D721Med (cell line): ENCODE measurements at regions not wholly inside any gene's neighbourhood (a gene's known extent, or its start where the extent isn't known, plus 50 kb on each side); places are given as distances from the start of the nearest gene placed in this dataset.

ENCODE experiments used
- DNase-seq: peaks from one replicate; pipeline ENCODE4 v3.0.0; 2011; ENCODE audit warnings: low spot score; ENCODE audit not compliant: insufficient read length
- FAIRE-seq: peaks from 2 replicates; lab custom pipeline; 2011; peaks lifted over from hg19 to GRCh38; lab: Jason Lieb, UNC
- TF ChIP-seq, protein P1 (sequence below): IDR thresholded peaks from 2 replicates; pipeline ENCODE4 v1.5.1; 2012; ENCODE audit warnings: mild to moderate bottlenecking, control low read depth; ENCODE audit not compliant: insufficient read depth; ENCODE audit errors: missing control alignments

DNA sequence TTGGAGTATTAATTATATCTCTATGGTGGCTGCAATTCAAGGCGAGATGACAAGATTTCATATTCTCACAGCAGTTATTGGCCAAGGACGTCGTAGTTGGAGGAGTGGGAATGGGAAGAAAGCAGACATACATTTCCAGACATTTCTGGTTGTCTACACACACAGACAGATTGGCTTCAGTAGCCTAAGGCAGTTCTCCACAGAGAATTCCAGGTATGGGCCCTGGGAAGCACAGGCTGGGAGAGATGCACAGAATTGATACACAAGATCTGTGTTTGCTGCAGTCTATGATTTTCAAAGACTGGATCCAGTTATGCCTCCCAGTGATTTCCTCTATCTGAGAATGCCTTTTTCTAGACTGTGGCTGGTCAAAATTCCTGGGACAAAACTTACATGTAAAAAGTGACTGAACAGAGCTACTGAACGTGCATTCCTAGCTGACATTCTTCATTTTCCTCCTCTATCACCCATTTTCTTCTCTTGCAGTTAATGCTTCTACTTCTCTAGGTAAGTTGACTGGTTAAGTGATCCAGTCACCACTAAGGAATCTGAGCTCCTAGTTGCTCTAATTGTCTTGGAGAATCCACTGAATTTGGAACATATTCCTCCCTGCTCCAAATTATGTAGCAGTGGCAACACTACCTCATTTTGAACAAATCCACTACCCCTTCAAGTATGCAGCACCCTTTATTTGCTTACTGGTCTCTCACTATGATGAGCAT lies 386.7 kb upstream of the CDH7 start:
- DNase-seq (no peak), FAIRE-seq (no peak)
- TF ChIP-seq, protein P1, sequence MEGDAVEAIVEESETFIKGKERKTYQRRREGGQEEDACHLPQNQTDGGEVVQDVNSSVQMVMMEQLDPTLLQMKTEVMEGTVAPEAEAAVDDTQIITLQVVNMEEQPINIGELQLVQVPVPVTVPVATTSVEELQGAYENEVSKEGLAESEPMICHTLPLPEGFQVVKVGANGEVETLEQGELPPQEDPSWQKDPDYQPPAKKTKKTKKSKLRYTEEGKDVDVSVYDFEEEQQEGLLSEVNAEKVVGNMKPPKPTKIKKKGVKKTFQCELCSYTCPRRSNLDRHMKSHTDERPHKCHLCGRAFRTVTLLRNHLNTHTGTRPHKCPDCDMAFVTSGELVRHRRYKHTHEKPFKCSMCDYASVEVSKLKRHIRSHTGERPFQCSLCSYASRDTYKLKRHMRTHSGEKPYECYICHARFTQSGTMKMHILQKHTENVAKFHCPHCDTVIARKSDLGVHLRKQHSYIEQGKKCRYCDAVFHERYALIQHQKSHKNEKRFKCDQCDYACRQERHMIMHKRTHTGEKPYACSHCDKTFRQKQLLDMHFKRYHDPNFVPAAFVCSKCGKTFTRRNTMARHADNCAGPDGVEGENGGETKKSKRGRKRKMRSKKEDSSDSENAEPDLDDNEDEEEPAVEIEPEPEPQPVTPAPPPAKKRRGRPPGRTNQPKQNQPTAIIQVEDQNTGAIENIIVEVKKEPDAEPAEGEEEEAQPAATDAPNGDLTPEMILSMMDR = no peak

DNA sequence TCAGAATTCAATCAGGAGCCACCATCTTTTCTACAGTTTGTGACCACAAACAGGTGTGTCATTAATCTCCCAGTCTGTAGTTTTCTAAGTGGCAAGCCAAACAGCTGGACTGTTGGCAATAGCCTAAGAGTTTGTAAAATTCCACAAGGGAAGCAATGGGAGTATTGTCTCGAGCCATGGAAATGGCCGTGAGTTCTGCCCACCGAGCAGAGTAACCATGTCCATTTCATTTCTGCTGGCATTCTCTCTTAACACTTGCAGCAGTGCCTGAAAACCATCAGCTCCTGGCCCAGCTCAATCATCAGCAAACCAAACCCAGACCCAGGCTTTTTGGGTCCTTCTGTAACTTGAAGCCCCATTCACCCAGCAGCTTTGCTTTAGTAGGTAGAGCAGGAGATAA lies 387.8 kb upstream of the CDH7 start:
- FAIRE-seq = peak; percentile 94

DNA sequence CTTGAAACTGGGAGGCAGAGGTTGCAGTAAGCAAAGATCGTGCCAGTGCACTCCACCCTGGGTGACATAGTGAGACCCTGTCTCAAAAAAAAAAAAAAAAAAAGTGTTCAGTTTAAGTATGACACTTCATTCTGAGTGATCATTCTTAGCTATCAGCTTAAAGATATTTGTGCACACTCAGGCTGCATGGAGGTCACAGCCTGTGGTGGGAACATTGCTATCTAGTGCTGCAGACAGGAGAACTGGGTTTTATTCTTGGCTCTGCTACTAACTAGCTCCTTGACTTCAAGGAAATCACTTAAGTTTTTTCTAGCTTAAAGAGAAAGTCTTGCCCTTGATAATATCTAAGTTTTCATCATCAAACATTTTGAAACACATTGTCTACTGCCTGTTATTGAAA lies 391.3 kb upstream of the CDH7 start:
- FAIRE-seq (no peak), DNase-seq (no peak)
- TF ChIP-seq, protein P1 = no peak

More for the DNA sequence above, 387.8 kb upstream of the CDH7 start:
- TF ChIP-seq, protein P1 = no peak
- DNase-seq = no peak

DNA sequence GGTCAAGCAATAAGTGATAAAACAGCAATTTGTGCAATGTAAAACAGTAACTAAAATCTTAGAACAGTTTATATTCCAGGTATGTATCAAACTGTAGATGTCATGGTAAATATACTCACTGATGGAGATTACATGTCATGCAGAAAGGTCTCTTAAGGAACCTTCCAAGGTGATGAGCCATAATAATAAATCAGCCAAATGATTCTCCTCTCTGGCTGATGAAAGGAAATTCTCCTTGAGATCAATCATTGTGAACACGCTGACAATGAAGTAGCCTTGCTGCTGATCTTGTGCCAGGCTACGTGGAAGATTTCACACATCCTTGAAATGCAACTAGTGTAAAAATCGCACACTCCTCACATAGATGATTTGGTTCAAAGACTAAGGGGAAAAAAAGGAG lies 392.5 kb upstream of the CDH7 start:
- no peak for DNase-seq
- peak; percentile 100 for FAIRE-seq
- TF ChIP-seq, protein P1 = no peak

DNA sequence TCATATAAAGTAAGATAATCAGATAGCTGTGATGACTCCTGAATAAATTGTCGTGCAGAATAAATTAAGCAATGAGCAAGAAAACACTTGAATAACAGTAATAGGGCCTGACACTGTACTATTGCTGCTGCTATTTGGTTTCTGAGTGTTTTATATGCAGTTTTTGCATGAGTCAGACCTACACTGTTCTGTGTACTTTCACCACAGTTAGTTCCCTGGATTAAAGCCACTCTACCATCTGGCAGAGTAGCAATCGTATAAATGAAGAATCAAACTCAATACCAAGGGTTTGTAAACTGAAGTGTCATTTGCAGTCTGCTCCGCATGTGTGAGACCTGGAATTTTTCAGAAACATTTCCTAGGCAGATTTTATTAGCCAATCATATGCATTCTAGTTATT lies 398.6 kb upstream of the CDH7 start:
- TF ChIP-seq, protein P1 = no peak
- FAIRE-seq (peak; percentile 100), DNase-seq (no peak)

DNA sequence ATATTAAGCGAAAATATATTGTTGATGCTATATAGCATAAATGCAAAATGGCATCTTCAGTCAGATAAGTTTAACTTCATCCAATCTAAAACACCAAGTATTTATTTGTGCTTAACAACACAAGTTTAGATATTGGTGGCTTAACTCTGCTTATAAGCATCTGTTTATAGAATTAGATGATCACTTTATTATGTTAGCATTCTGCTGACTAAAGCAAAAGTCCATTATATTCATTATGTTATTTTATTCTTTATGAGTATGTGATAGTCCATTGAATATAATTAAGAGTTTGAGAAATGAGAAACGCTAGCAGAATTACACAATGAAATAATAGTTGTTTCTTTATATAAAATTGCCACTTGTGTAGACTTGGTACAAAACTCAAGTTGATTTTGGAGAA lies 401.2 kb upstream of the CDH7 start:
- FAIRE-seq (peak; percentile 99), DNase-seq (no peak)
- TF ChIP-seq, protein P1 = no peak

DNA sequence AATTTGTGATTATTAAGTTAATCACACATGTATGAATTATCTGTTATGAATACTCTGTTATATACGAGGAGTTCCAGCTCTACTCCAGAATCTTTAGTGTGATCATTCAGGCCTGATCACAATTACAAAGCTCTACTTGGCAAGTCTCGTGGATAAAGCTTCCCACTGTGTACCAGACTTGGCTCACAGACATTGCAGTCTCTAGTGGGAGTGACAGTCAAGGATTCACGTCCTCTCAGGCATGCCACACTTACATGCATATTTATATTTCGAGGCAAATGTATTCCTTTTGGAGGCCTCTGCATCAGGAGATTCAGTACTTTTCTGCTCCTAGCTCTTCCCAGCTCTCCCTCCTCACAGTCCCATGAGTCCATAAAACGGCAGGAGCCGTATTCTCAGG lies 403.4 kb upstream of the CDH7 start:
- no peak for FAIRE-seq
- TF ChIP-seq, protein P1 = no peak
- DNase-seq = no peak
